ENCODE measurements at regions not wholly inside any gene's neighbourhood (a gene's known extent, or its start where the extent isn't known, plus 50 kb on each side); places are given as distances from the start of the nearest gene placed in this dataset.

- TF ChIP-seq, protein P1, sequence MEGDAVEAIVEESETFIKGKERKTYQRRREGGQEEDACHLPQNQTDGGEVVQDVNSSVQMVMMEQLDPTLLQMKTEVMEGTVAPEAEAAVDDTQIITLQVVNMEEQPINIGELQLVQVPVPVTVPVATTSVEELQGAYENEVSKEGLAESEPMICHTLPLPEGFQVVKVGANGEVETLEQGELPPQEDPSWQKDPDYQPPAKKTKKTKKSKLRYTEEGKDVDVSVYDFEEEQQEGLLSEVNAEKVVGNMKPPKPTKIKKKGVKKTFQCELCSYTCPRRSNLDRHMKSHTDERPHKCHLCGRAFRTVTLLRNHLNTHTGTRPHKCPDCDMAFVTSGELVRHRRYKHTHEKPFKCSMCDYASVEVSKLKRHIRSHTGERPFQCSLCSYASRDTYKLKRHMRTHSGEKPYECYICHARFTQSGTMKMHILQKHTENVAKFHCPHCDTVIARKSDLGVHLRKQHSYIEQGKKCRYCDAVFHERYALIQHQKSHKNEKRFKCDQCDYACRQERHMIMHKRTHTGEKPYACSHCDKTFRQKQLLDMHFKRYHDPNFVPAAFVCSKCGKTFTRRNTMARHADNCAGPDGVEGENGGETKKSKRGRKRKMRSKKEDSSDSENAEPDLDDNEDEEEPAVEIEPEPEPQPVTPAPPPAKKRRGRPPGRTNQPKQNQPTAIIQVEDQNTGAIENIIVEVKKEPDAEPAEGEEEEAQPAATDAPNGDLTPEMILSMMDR (IDR thresholded peaks at IDR 0.05; ENCODE audit: low read depth, low read length, missing input control), result peak; percentile 4
- TF ChIP-seq MAX (IDR thresholded peaks at IDR 0.05) (peak; percentile 41), FOXA1 (IDR thresholded peaks at IDR 0.05) (no peak), SP1 (IDR thresholded peaks at IDR 0.05) (peak; percentile 90)
Measured at GRCh38 chr2:43005245-43005974, 213.0 kb upstream of the HAAO start.

Data from liver (tissue), 3 donors.